ENCODE measurements at regions not wholly inside any gene's neighbourhood (a gene's known extent, or its start where the extent isn't known, plus 50 kb on each side); places are given as distances from the start of the nearest gene placed in this dataset.

- no peak for TF ChIP-seq CTCF (tag by site-specific recombination; IDR thresholded peaks at IDR 0.05)
- TF ChIP-seq, protein P1, sequence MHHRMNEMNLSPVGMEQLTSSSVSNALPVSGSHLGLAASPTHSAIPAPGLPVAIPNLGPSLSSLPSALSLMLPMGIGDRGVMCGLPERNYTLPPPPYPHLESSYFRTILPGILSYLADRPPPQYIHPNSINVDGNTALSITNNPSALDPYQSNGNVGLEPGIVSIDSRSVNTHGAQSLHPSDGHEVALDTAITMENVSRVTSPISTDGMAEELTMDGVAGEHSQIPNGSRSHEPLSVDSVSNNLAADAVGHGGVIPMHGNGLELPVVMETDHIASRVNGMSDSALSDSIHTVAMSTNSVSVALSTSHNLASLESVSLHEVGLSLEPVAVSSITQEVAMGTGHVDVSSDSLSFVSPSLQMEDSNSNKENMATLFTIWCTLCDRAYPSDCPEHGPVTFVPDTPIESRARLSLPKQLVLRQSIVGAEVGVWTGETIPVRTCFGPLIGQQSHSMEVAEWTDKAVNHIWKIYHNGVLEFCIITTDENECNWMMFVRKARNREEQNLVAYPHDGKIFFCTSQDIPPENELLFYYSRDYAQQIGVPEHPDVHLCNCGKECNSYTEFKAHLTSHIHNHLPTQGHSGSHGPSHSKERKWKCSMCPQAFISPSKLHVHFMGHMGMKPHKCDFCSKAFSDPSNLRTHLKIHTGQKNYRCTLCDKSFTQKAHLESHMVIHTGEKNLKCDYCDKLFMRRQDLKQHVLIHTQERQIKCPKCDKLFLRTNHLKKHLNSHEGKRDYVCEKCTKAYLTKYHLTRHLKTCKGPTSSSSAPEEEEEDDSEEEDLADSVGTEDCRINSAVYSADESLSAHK (tag by site-specific recombination; IDR thresholded peaks at IDR 0.05): no peak
- no peak for TF ChIP-seq SETDB1 (IDR thresholded peaks at IDR 0.05; ENCODE audit: insufficient read length, low read length)
- TF ChIP-seq ZBTB17 (tag by site-specific recombination; IDR thresholded peaks at IDR 0.05): no peak
- TF ChIP-seq ZNF239 (tag by site-specific recombination; IDR thresholded peaks at IDR 0.05): no peak
- TF ChIP-seq HOXD13 (CRISPR knock-in tag; IDR thresholded peaks at IDR 0.05; ENCODE audit: borderline replicate concordance): no peak
- no peak for TF ChIP-seq REPIN1 (tag by site-specific recombination; IDR thresholded peaks at IDR 0.05; ENCODE audit: low read depth)
- TF ChIP-seq ZNF132 (tag by site-specific recombination; IDR thresholded peaks at IDR 0.05; ENCODE audit: borderline replicate concordance): no peak
- TF ChIP-seq ZNF501 (tag by site-specific recombination; IDR thresholded peaks at IDR 0.05): no peak
- TF ChIP-seq ZNF121 (tag by site-specific recombination; IDR thresholded peaks at IDR 0.05): no peak
- TF ChIP-seq KLF7 (tag by site-specific recombination; IDR thresholded peaks at IDR 0.05; ENCODE audit: borderline replicate concordance): no peak
- TF ChIP-seq ZNF529 (tag by site-specific recombination; IDR thresholded peaks at IDR 0.05; ENCODE audit: insufficient replicate concordance): no peak
- TF ChIP-seq PRDM1 (tag by site-specific recombination; IDR thresholded peaks at IDR 0.05): no peak
- no peak for TF ChIP-seq YY1 (tag by site-specific recombination; IDR thresholded peaks at IDR 0.05)
Measured at GRCh38 chr9:118631956-118632355, 737.3 kb downstream of the BRINP1 start.

Measured in HEK293 (cell line).